Tibial nerve (tissue), 4 donors: ENCODE measurements at regions not wholly inside any gene's neighbourhood (a gene's known extent, or its start where the extent isn't known, plus 50 kb on each side); places are given as distances from the start of the nearest gene placed in this dataset.

Experiments
- EP300 ChIP-seq, 2 donors: sonication (generic); formaldehyde crosslinking; IDR thresholded peaks; one replicate each; pipeline ENCODE4 v1.6.1; 2017; ENCODE audit warnings: antibody characterized with exemption in 2 of 2, mild to moderate bottlenecking in 1 of 2
- POLR2A ChIP-seq, 2 donors: fragments of 450-650 bp; IDR thresholded peaks; one replicate each; pipeline ENCODE4 v1.6.1; 2017; ENCODE audit warnings: antibody characterized with exemption in 2 of 2, mild to moderate bottlenecking in 2 of 2, moderate library complexity in 2 of 2
- TF ChIP-seq, protein P1 (sequence below), 5 experiments: fragments of 200-600 bp in 3 of 5; fragments of 450-650 bp in 2 of 5; sonication (generic) in 3 of 5; IDR thresholded peaks; one replicate each; pipeline ENCODE4 v1.5.1; 2016 to 2019; ENCODE audit warnings: antibody characterized with exemption in 5 of 5, mild to moderate bottlenecking in 3 of 5, moderate library complexity in 2 of 5

DNA sequence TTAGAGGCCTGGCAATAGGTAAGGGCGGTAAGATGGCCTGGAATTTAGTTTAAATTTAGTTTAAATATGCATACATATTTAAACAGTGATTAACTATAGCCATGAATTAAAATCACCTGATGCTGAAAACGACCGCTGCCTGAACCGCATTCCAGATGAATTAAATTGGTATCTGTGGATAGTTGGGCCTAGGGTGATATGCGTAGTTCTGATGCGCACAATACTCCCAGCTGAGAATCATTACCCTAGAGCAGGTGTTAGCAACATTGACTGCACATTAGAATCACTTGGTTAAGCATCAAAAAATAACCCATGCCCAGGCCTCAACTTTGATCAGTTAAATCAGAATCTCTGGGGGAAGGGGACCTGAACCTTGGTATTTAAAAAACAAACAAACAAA is 432.4 kb downstream of the GBA3 start:
- no peak for TF ChIP-seq EP300 (IDR thresholded peaks at IDR 0.05)
- no peak for TF ChIP-seq POLR2A (IDR thresholded peaks at IDR 0.05)
- TF ChIP-seq, protein P1, sequence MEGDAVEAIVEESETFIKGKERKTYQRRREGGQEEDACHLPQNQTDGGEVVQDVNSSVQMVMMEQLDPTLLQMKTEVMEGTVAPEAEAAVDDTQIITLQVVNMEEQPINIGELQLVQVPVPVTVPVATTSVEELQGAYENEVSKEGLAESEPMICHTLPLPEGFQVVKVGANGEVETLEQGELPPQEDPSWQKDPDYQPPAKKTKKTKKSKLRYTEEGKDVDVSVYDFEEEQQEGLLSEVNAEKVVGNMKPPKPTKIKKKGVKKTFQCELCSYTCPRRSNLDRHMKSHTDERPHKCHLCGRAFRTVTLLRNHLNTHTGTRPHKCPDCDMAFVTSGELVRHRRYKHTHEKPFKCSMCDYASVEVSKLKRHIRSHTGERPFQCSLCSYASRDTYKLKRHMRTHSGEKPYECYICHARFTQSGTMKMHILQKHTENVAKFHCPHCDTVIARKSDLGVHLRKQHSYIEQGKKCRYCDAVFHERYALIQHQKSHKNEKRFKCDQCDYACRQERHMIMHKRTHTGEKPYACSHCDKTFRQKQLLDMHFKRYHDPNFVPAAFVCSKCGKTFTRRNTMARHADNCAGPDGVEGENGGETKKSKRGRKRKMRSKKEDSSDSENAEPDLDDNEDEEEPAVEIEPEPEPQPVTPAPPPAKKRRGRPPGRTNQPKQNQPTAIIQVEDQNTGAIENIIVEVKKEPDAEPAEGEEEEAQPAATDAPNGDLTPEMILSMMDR (IDR thresholded peaks at IDR 0.05) = no peak
